BLaER1 (cell line): ENCODE measurements at regions not wholly inside any gene's neighbourhood (a gene's known extent, or its start where the extent isn't known, plus 50 kb on each side); places are given as distances from the start of the nearest gene placed in this dataset.

Experiments used
- H3K27ac ChIP-seq: shearing (Covaris generic); formaldehyde crosslinking; 2 replicates; pipeline ENCODE4 v1.8.1; 2022
- H3K27me3 ChIP-seq: shearing (Covaris generic); formaldehyde crosslinking; 2 replicates; pipeline ENCODE4 v1.8.1; 2022
- H3K36me3 ChIP-seq: shearing (Covaris generic); formaldehyde crosslinking; 2 replicates; pipeline ENCODE4 v1.8.1; 2022
- H3K4me1 ChIP-seq: shearing (Covaris generic); formaldehyde crosslinking; 2 replicates; pipeline ENCODE4 v1.8.1; 2022
- H3K4me2 ChIP-seq: shearing (Covaris generic); formaldehyde crosslinking; 2 replicates; pipeline ENCODE4 v1.8.1; 2022
- H3K4me3 ChIP-seq: shearing (Covaris generic); formaldehyde crosslinking; 2 replicates; pipeline ENCODE4 v1.8.1; 2022
- H3K9ac ChIP-seq: shearing (Covaris generic); formaldehyde crosslinking; 2 replicates; pipeline ENCODE4 v1.8.1; 2022
- H3K9me3 ChIP-seq: shearing (Covaris generic); formaldehyde crosslinking; 2 replicates; pipeline ENCODE4 v1.8.1; 2022
- H4K20me1 ChIP-seq: shearing (Covaris generic); formaldehyde crosslinking; 2 replicates; pipeline ENCODE4 v1.8.1; 2022
- Cebpa-rat ChIP-seq: shearing (Covaris generic); IDR thresholded peaks from 2 replicates; pipeline ENCODE4 v1.8.1; 2022

DNA sequence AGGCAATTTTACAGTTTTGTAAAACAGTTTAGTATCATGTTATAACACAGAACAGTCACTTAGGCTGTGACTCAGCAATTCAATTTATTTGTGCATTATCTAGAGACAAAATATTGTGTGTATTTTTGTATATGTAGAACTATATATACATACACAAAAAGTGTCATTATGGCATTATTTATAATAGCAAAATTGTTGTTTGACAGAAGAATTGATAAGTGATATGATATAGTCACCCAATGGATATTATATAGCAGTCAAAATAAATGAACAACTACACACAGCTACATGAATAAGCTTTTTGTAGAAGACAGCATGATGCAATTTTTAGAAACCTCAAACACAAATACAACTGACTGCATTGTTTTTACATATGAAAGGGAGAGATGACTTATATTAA is 334.0 kb downstream of the TRIB2 start:
- Histone ChIP-seq H3K4me2 (no peak overlapping the region), H4K20me1 (no peaks in the 10 kb centered on the region), H3K4me1 (no peaks in the 10 kb centered on the region), H3K9me3 (no peaks in the 10 kb centered on the region; the same call in 1 of the 2 replicates), H3K36me3 (no peaks in the 10 kb centered on the region), H3K9ac (no peak overlapping the region), H3K27ac (no peak overlapping the region), H3K4me3 (no peak overlapping the region), H3K27me3 (no peaks in the 10 kb centered on the region)
- TF ChIP-seq Cebpa-rat = no peak

DNA sequence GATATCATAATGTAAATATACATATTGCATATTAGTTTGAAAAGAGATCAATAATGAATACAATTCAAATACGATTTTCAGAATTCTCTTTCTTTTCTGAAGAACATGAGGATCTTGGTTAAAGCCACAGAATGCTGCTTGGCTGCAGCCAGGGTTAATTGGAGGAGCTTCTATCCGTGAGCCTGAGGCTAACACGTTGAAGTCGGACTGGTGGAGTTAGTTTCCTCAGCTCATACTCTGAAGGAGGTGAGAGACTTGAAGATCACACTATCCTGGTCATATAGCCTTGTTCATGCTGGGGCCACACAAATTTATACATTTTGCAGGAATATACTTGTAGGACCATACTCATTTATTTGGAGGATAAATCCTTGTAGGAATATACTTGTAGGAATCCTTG is 335.8 kb downstream of the TRIB2 start:
- Histone ChIP-seq H3K4me3 (no peak overlapping the region), H3K9me3 (no peaks in the 10 kb centered on the region; the same call in 1 of the 2 replicates), H4K20me1 (no peaks in the 10 kb centered on the region), H3K27me3 (no peaks in the 10 kb centered on the region), H3K9ac (no peak overlapping the region), H3K27ac (no peak overlapping the region), H3K4me2 (no peak overlapping the region), H3K4me1 (no peaks in the 10 kb centered on the region), H3K36me3 (no peaks in the 10 kb centered on the region)
- TF ChIP-seq Cebpa-rat = no peak

DNA sequence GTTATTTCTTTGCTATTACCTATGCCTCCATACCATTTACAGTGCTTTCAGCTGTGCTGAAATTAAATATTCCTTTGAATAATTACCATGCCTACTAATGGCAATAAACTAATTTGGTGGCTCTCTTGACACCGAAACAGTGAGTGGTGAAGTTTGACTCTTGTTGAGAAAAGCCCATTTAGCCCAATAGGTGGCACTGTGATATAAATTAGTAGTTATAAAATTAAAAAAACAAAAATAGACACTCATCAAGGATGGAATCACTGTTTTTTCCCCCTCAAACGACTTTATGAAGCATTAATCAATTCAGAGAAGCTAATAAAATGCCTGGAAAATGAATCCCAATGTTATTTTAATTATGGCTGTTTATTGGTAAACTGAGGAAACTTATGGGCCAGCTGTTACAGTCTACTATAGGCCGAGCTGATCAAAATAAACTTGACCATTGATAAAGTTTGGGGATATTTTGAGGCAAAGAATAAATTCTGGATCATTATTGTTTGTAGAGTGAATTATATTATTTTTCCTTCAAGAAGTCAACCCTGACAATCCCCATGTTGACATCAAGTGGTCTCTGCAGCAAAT is 339.6 kb downstream of the TRIB2 start:
- H3K4me3 ChIP-seq = no peak overlapping the region
- no peak for TF ChIP-seq Cebpa-rat
- H3K27me3 ChIP-seq = no peaks in the 10 kb centered on the region

DNA sequence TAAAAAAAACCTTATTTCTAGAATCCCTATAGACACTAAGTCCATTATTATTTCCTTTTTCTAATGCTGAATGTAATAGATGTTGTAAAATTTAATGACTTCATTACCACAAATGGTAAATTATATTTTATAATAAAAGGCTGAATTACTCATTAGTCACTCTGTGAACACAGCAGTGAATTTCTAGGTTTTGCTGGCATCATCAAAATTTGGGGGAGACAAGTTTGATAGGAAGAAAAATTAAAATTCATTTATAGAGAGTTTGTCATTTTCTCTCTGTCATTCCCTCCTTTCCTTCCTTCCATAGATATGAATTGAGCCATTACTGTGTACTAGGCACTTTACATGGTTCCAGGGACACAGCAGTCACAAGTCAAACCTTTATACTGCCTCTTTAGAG is 340.9 kb downstream of the TRIB2 start:
- no peak overlapping the region for H3K27ac ChIP-seq

More for the DNA sequence above, 339.6 kb downstream of the TRIB2 start:
- Histone ChIP-seq H3K27ac (no peak overlapping the region), H4K20me1 (no peaks in the 10 kb centered on the region), H3K36me3 (no peaks in the 10 kb centered on the region), H3K4me1 (no peaks in the 10 kb centered on the region), H3K9me3 (no peaks in the 10 kb centered on the region), H3K9ac (no peak overlapping the region), H3K4me2 (no peak overlapping the region)

DNA sequence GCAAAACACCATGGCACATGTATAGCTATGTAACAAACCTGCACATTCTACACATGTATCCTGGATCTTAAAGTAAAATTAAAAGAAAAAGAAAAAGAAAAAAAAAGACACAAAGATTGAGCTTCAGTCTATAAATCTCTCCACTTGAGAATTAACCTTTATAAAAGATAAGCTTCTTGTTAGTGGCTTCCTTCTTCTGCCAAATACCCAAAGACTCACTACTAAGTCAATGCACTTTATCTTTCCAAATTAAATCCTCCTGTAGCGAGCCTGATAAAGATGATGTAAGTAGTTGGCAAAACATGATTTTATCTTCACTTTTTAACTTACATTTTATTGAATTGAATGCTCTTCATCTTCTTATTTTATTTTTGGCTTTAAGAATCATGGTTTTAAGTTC is 349.9 kb downstream of the TRIB2 start:
- Histone ChIP-seq H3K4me1 (no peaks in the 10 kb centered on the region), H4K20me1 (no peaks in the 10 kb centered on the region), H3K9ac (no peak overlapping the region), H3K4me3 (no peak overlapping the region), H3K4me2 (no peak overlapping the region), H3K27me3 (no peaks in the 10 kb centered on the region), H3K36me3 (no peaks in the 10 kb centered on the region), H3K9me3 (no peaks in the 10 kb centered on the region), H3K27ac (no peak overlapping the region)
- TF ChIP-seq Cebpa-rat = no peak

More for the DNA sequence above, 340.9 kb downstream of the TRIB2 start:
- Histone ChIP-seq H3K4me3 (no peak overlapping the region), H3K36me3 (no peaks in the 10 kb centered on the region), H3K9ac (no peak overlapping the region), H3K9me3 (no peaks in the 10 kb centered on the region), H3K4me2 (no peak overlapping the region), H4K20me1 (no peaks in the 10 kb centered on the region), H3K4me1 (no peaks in the 10 kb centered on the region), H3K27me3 (no peaks in the 10 kb centered on the region)
- TF ChIP-seq Cebpa-rat = no peak

DNA sequence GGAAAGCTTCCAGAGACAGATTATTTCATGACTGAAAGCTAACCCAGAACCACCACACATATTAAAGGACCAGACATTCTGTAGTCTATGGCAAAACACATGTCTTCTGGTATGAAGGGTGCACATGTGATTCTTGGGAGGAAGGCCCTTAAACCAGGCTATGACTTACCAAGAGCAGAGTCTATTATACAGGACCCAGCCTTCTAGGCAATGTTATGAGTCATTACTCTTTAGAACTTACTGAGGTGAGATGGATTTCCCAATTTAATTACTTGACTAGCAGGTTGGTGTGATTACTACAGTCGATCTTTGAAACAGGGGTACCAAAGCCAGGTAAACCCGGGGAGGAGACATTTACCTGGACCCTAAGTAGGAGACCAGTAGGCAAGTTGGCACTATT is 350.8 kb downstream of the TRIB2 start:
- Histone ChIP-seq H3K36me3 (no peaks in the 10 kb centered on the region), H3K9ac (no peak overlapping the region), H3K4me1 (no peaks in the 10 kb centered on the region)

DNA sequence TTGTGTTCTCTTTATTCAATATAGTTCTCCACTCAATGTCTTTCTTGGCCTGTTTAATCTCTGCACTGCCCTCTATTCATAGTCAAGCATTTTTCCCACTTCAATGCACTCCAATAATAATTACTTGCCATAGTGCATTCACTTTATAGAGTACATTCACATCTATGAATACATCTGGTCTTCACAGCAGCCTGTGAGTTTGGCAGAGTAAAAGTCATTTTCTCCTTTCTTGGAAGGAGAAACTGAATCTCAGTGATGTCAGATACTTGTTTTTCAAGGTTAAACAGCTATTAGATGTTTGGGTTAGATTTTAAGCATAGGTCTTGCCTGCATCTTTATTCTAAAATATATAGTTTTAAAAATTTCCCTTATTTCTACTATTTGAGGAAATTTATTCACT is 373.2 kb downstream of the TRIB2 start:
- Histone ChIP-seq H3K4me2 (no peak overlapping the region), H3K4me3 (no peak overlapping the region), H3K4me1 (no peaks in the 10 kb centered on the region), H3K27ac (no peak overlapping the region), H3K9ac (no peak overlapping the region), H3K9me3 (no peaks in the 10 kb centered on the region), H4K20me1 (no peaks in the 10 kb centered on the region), H3K27me3 (no peaks in the 10 kb centered on the region), H3K36me3 (no peaks in the 10 kb centered on the region)
- TF ChIP-seq Cebpa-rat = no peak

More for the DNA sequence above, 350.8 kb downstream of the TRIB2 start:
- no peak overlapping the region for H3K27ac ChIP-seq
- H4K20me1 ChIP-seq = no peaks in the 10 kb centered on the region
- H3K4me3 ChIP-seq = no peak overlapping the region
- no peaks in the 10 kb centered on the region for H3K27me3 ChIP-seq
- no peaks in the 10 kb centered on the region for H3K9me3 ChIP-seq
- TF ChIP-seq Cebpa-rat = no peak
- no peak overlapping the region for H3K4me2 ChIP-seq

DNA sequence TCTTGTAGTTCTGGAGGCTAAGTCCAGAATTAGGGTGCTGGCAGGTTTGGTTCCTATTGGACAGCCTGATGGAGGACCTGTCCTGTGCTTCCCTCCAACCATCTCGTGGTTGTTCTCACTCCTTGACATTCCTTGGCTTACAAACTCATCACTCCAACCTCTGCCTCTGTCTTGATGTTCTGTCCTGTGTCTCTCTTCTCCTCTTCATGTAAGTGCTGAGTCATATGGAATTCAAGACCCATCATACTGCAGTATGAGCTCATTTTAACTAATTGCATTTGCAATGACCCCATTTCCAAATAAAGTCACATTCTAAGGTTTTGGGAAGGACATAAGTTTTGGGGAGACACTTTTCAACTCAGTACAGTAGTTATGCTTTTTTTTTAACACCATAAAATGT is 374.7 kb downstream of the TRIB2 start:
- H4K20me1 ChIP-seq = no peaks in the 10 kb centered on the region
- no peak overlapping the region for H3K27ac ChIP-seq
- H3K9ac ChIP-seq = no peak overlapping the region
- H3K4me2 ChIP-seq = no peak overlapping the region
- H3K9me3 ChIP-seq = no peaks in the 10 kb centered on the region
- H3K27me3 ChIP-seq = no peaks in the 10 kb centered on the region
- H3K36me3 ChIP-seq = no peaks in the 10 kb centered on the region
- H3K4me3 ChIP-seq = no peak overlapping the region
- H3K4me1 ChIP-seq = no peaks in the 10 kb centered on the region
- TF ChIP-seq Cebpa-rat = no peak

DNA sequence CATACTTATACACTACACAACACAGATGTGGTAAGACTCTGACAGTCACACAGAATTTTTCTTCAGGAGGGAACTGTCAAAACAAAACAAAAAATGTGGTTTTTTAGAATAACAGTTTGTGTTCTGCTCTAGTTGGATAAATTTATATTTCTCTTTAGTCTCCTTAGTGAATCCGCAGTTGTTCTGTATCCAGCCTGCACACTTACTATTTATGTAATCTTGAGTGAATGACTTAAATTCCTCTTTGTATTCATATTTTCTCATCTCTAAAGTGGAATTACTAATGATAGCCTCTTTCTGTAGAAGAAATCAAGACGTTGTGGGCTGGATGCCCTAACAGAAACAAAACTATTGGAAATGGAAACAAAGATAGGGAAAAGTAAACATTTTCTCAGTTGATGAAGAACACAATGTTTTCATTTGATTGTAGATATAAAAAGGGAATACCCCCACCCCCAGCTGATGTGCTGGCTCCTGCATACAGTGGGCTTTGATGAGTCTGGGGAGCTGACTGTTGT is 375.2 kb downstream of the TRIB2 start:
- H3K36me3 ChIP-seq = no peaks in the 10 kb centered on the region
- H4K20me1 ChIP-seq = no peaks in the 10 kb centered on the region
- no peaks in the 10 kb centered on the region for H3K4me1 ChIP-seq
- no peak overlapping the region for H3K4me2 ChIP-seq
- no peak overlapping the region for H3K4me3 ChIP-seq
- H3K9ac ChIP-seq = no peak overlapping the region
- H3K9me3 ChIP-seq = no peaks in the 10 kb centered on the region
- no peak overlapping the region for H3K27ac ChIP-seq
- TF ChIP-seq Cebpa-rat = no peak
- no peaks in the 10 kb centered on the region for H3K27me3 ChIP-seq

DNA sequence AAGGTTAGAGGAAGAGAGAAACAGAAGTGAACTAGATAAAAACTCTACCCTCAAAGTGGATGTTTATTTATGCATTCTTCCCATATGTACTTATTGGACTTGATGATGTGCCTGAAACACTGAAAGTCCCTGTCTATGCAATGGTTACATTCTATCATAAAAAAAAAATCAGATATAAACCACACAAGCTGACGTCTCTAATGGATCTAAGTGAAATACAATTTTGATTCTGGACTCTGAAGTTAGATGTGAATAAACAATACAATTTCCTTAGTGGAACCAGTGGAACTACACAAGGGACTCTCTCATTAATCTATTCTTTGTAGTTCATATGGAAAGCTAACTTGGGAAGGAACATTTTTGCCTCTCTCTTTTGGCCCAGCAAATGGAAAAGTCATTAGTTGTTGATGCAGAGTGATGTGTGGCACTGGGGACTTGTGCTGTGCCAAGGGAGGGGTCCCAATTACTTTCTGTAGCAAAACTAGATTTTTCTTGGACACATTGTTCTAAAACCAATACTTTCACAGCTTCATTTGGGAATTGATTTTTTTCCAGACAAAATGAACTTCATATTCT is 376.8 kb downstream of the TRIB2 start:
- Histone ChIP-seq H3K27me3 (no peaks in the 10 kb centered on the region), H3K9ac (no peak overlapping the region), H3K4me3 (no peak overlapping the region), H3K36me3 (no peaks in the 10 kb centered on the region), H4K20me1 (no peaks in the 10 kb centered on the region), H3K4me2 (no peak overlapping the region), H3K9me3 (peaks cover under 1% of the 10 kb centered on the region; the same call in 1 of the 2 replicates), H3K27ac (no peak overlapping the region), H3K4me1 (no peaks in the 10 kb centered on the region)
- TF ChIP-seq Cebpa-rat = no peak
